ENCODE measurements at regions not wholly inside any gene's neighbourhood (a gene's known extent, or its start where the extent isn't known, plus 50 kb on each side); places are given as distances from the start of the nearest gene placed in this dataset.
"Not testable (repeated sequence)": the region's sequence is repeated elsewhere in the genome, so short reads cannot be mapped to it uniquely, and the experiment has no call there.

DNA sequence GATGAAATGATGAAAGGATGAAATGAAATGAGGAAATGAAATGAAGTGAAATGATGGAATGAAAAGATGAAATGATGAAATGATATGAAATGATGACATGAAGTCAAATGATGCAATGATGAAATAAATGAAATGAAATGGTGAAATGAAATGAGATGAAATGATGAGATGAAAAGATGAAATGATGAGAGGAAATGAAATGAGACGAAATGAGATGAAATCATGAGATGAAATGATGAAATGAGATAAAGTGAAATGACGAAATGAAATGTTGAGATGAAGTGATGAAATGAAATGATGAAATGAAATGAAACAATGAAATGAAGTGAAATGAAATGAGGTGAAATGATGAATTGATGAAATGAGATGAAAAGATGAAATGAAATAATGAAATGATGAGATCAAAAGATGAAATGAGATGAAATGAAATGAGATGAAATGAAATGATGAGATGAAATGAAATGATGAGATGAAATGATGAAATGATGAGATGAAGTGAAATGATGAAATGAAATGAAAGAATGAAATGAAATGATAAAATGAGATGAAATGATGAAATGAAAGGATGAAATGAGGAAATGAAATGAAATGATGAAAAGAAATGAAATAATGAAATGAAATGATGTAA, 131.7 kb upstream of the TP53TG3D start:
- not testable (repeated sequence) for TF ChIP-seq EZH2 (IDR thresholded peaks at IDR 0.05; ENCODE audit: low read length)
- TF ChIP-seq, protein P1, sequence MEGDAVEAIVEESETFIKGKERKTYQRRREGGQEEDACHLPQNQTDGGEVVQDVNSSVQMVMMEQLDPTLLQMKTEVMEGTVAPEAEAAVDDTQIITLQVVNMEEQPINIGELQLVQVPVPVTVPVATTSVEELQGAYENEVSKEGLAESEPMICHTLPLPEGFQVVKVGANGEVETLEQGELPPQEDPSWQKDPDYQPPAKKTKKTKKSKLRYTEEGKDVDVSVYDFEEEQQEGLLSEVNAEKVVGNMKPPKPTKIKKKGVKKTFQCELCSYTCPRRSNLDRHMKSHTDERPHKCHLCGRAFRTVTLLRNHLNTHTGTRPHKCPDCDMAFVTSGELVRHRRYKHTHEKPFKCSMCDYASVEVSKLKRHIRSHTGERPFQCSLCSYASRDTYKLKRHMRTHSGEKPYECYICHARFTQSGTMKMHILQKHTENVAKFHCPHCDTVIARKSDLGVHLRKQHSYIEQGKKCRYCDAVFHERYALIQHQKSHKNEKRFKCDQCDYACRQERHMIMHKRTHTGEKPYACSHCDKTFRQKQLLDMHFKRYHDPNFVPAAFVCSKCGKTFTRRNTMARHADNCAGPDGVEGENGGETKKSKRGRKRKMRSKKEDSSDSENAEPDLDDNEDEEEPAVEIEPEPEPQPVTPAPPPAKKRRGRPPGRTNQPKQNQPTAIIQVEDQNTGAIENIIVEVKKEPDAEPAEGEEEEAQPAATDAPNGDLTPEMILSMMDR (optimal IDR thresholded peaks at IDR 0.05 in 1 of 3, IDR thresholded peaks at IDR 0.05 in 1 of 3, conservative IDR thresholded peaks at IDR 0.05 in 1 of 3; ENCODE audit: extremely low read depth in 1 of 3, insufficient read depth in 2 of 3, low read length in 3 of 3) = not testable (repeated sequence)

All from keratinocyte (primary cell).